SJCRH30 (cell line): ENCODE measurements at regions not wholly inside any gene's neighbourhood (a gene's known extent, or its start where the extent isn't known, plus 50 kb on each side); places are given as distances from the start of the nearest gene placed in this dataset.
"Not testable (repeated sequence)": the region's sequence is repeated elsewhere in the genome, so short reads cannot be mapped to it uniquely, and the experiment has no call there.

Experiments used
- DNase-seq, 2 experiments: peaks; one replicate each; pipeline ENCODE4 v3.0.0-alpha.2; 2015 to 2020
- H3K27ac ChIP-seq: fragments of 250-450 bp; sonication (Bioruptor Pico); 2 replicates; pipeline ENCODE4 v1.5.1; 2020; ENCODE audit warnings: mild to moderate bottlenecking, moderate library complexity
- H3K27me3 ChIP-seq: fragments of 250-450 bp; sonication (Bioruptor Pico); 2 replicates; pipeline ENCODE4 v1.5.1; 2020; ENCODE audit warnings: mild to moderate bottlenecking, moderate library complexity
- H3K36me3 ChIP-seq: fragments of 250-450 bp; sonication (Bioruptor Pico); 2 replicates; pipeline ENCODE4 v1.5.1; 2020; ENCODE audit warnings: mild to moderate bottlenecking, moderate library complexity
- H3K4me1 ChIP-seq: fragments of 250-450 bp; sonication (Bioruptor Pico); 2 replicates; pipeline ENCODE4 v1.5.1; 2020; ENCODE audit warnings: mild to moderate bottlenecking, moderate library complexity
- H3K4me3 ChIP-seq: fragments of 250-450 bp; sonication (Bioruptor Pico); 2 replicates; pipeline ENCODE4 v1.5.1; 2020; ENCODE audit warnings: mild to moderate bottlenecking, moderate library complexity
- H3K9me3 ChIP-seq: fragments of 250-450 bp; sonication (Bioruptor Pico); replicated peaks from 2 replicates; pipeline ENCODE4 v1.5.1; 2020; ENCODE audit warnings: mild to moderate bottlenecking, moderate library complexity

DNA sequence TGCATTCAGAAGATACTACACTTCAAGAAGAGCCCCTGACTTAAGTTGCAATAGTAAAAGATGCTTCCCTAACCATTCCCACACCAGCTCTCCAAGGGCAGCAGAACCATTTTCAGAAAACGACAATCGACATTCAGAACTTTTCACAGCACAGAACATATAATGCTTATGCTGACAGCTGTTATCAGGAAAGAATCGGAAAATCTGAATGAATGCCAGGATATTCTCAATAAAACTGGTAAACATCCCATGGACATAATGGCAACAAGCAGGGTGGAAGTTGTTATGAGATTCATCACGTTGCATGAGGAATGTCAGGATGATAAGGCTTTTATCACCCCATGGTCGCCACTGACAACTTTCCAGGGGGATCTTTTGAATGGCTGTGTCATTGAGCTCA is 246.6 kb upstream of the CHRM3 start:
- Histone ChIP-seq H3K4me1 (no peaks in the 10 kb centered on the region), H3K27me3 (no peaks in the 10 kb centered on the region), H3K9me3 (no peaks in the 10 kb centered on the region), H3K36me3 (no peaks in the 10 kb centered on the region), H3K4me3 (no peak overlapping the region), H3K27ac (no peak overlapping the region)
- DNase-seq: no peak

DNA sequence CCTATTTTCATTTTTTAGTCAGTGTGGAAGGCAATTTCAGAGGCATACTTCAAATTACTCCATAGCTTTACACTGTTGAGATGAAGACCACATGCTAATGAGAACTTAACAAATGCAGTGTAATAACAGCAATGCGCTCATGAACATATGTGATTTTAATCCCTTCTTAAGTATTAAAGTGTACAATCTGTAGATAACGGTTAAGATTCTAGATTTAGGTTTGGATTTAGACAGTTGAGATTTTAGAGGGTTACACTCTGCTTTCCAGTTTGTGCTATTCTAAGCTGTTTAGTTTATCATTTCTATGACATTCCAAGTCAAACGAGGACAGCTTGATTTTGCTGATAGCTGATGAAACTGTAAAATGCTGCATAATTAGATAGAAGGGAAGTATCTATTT is 257.8 kb upstream of the CHRM3 start:
- Histone ChIP-seq H3K27me3 (no peaks in the 10 kb centered on the region), H3K36me3 (no peaks in the 10 kb centered on the region), H3K4me1 (no peaks in the 10 kb centered on the region), H3K4me3 (no peak overlapping the region), H3K9me3 (no peaks in the 10 kb centered on the region), H3K27ac (no peak overlapping the region)
- no peak for DNase-seq

- no peaks in the 10 kb centered on the region for H3K4me1 ChIP-seq
- no peaks in the 10 kb centered on the region for H3K36me3 ChIP-seq
- no peaks in the 10 kb centered on the region for H3K27me3 ChIP-seq
- H3K4me3 ChIP-seq: no peak overlapping the region
- DNase-seq: peak; percentile 9 to 15
- no peak overlapping the region for H3K27ac ChIP-seq
- no peaks in the 10 kb centered on the region for H3K9me3 ChIP-seq
Observed at GRCh38 chr1:239126884-239127283, 259.5 kb upstream of the CHRM3 start.

GRCh38 chr1:239125893-239126292 is 260.5 kb upstream of the CHRM3 start:
- no peaks in the 10 kb centered on the region for H3K4me1 ChIP-seq
- no peaks in the 10 kb centered on the region for H3K27me3 ChIP-seq
- DNase-seq: no peak
- H3K4me3 ChIP-seq: no peak overlapping the region
- H3K9me3 ChIP-seq: no peaks in the 10 kb centered on the region
- H3K27ac ChIP-seq: no peak overlapping the region
- H3K36me3 ChIP-seq: no peaks in the 10 kb centered on the region

DNA sequence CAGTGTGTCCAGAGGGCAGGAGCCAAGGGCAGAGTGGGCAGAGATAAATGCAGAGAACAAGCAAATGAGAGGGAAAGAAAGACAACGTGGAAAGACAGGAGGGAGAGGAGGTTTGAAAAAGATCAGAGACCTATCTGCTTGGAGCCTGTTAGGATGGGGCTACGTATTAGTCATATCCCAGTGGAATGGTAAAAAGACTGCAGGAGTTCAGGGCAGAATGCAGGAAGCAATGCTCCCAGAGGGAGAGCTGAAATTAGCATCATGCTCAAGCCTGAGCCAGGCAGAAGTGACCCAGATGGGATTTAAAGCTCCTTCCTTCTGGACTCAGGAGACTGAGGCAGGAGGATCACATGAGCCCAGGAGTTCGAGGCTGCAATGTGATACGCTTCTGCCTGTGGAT is 261.3 kb upstream of the CHRM3 start:
- no peak for DNase-seq
- no peak overlapping the region for H3K27ac ChIP-seq

DNA sequence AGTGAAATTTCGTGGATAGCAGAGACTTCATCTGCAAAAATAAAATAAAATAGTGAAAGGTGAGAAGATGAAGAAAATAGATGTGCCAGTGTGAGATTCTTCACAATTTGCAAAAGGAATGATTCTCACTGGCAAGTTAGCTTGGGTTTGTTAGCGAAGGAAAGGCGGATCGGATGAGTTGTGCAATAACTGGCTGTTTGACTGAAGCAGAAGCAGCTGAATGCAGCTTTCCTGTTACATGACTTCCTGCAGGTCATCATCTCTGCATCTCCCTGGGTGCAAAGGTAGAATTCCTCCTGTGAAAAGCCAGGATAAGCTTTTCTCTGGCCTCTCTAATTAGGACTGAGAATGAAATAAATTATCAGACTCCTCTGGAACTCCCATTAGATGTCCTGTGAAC is 263.1 kb upstream of the CHRM3 start:
- H3K27me3 ChIP-seq: no peaks in the 10 kb centered on the region
- no peak for DNase-seq
- no peak overlapping the region for H3K27ac ChIP-seq
- H3K9me3 ChIP-seq: no peaks in the 10 kb centered on the region
- no peaks in the 10 kb centered on the region for H3K4me1 ChIP-seq
- H3K36me3 ChIP-seq: no peaks in the 10 kb centered on the region
- no peak overlapping the region for H3K4me3 ChIP-seq

More for the DNA sequence above, 261.3 kb upstream of the CHRM3 start:
- Histone ChIP-seq H3K4me1 (no peaks in the 10 kb centered on the region), H3K4me3 (no peak overlapping the region), H3K36me3 (no peaks in the 10 kb centered on the region), H3K9me3 (no peaks in the 10 kb centered on the region), H3K27me3 (no peaks in the 10 kb centered on the region)

DNA sequence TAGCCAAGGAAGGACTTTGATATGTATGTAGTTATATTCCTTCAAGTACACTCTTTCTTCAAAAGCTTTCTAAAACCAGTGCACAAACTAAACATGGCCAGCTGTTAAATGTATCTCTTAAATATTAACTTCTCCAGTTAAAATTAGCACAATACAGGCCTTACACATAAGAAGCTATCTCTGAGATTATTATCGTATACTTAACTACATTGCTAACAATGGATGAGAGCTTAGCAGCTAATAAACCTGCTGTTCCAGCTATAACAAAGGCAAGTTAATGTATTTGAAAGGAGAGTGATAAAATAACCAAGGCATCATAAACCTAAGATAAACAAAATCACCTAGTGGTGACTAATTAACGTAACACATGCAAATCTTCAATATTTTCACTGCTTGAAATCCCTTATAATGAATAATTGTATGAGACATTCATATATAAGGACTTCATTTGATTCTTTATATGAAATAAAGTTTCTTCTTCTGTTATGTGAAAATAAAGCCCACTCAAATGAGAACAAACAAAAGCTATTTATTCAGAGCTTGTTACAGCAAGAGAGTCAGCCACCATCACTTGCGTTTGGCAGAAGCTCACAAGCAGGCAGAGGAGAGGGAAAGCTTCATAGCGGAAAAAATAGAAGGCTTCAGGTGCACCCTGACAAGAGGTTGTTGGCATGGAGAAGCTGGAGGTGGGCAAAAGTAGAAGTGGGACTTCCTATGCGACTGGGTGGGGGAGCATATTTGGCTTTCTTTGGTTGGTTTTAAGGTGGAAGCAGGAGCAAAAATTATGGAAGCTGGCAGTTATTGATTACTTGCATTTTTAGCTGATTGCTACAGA is 274.1 kb upstream of the CHRM3 start:
- H3K27ac ChIP-seq: no peak overlapping the region
- no peak overlapping the region for H3K4me3 ChIP-seq
- H3K36me3 ChIP-seq: no peaks in the 10 kb centered on the region
- H3K9me3 ChIP-seq: no peaks in the 10 kb centered on the region
- no peak for DNase-seq
- no peaks in the 10 kb centered on the region for H3K4me1 ChIP-seq
- no peaks in the 10 kb centered on the region for H3K27me3 ChIP-seq

DNA sequence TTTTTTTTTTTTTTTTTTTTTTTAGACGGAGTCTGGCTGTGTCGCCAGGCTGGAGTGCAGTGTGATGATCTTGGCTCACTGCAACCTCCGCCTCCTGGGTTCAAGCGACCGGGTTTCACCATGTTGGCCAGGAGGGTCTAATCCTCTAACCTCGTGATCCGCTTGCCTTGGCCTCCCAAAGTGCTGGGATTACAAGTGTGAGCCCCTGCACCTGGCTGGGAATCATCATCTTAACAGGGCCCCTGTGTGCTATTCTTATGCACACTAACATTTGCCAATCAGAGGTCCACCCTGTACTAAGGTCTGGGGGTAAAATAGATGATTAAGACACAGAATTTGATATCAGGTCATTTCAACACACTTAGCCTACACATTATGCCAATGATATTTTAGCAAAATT is 278.7 kb upstream of the CHRM3 start:
- no peaks in the 10 kb centered on the region for H3K4me1 ChIP-seq
- H3K27ac ChIP-seq: no peak overlapping the region
- no peak for DNase-seq
- H3K36me3 ChIP-seq: no peaks in the 10 kb centered on the region
- H3K4me3 ChIP-seq: no peak overlapping the region
- H3K9me3 ChIP-seq: no peaks in the 10 kb centered on the region
- no peaks in the 10 kb centered on the region for H3K27me3 ChIP-seq

DNA sequence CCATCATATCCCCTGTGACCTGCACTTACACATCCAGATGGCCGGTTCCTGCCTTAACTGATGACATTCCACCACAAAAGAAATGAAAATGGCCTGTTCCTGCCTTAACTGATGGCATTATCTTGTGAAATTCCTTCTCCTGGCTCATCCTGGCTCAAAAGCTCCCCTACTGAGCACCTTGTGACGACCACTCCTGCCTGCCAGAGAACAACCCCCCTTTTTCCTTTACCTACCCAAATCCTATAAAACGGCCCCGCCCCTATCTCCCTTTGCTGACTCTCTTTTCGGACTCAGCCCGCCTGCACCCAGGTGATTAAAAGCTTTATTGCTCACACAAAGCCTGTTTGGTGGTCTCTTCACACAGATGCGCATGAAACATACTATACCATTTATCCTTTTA is 279.7 kb upstream of the CHRM3 start:
- H3K4me1 ChIP-seq, H3K4me3 ChIP-seq, H3K9me3 ChIP-seq, DNase-seq, H3K27ac ChIP-seq, H3K36me3 ChIP-seq, H3K27me3 ChIP-seq: not testable (repeated sequence)

- no peak for DNase-seq
- Histone ChIP-seq H3K4me3 (no peak overlapping the region), H3K4me1 (no peaks in the 10 kb centered on the region), H3K9me3 (no peaks in the 10 kb centered on the region), H3K27ac (no peak overlapping the region), H3K36me3 (no peaks in the 10 kb centered on the region), H3K27me3 (no peaks in the 10 kb centered on the region)
Observed at GRCh38 chr1:239098400-239099037, 287.8 kb upstream of the CHRM3 start.

DNA sequence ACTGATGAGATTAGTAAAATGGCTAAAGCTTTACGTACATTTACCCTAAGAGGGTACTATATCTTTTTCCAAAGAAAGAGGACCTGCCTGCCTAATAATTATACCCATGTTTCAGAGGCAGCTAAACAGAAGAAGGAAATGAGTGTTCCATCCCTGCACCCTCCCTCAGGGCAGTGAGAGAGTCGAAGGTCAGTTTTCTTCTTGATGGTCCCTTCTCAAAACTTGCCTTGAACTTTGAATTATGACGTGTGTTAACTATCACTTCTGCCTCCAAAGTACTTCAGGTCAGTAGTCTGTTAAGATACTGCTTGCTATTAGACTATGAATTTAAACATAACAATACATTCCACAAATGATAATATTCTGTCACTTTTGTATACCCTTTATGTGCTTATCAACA is 294.8 kb upstream of the CHRM3 start:
- H3K4me3 ChIP-seq: no peak overlapping the region
- H3K9me3 ChIP-seq: no peaks in the 10 kb centered on the region
- no peak for DNase-seq
- H3K27me3 ChIP-seq: no peaks in the 10 kb centered on the region
- H3K27ac ChIP-seq: no peak overlapping the region
- no peaks in the 10 kb centered on the region for H3K4me1 ChIP-seq
- no peaks in the 10 kb centered on the region for H3K36me3 ChIP-seq

DNA sequence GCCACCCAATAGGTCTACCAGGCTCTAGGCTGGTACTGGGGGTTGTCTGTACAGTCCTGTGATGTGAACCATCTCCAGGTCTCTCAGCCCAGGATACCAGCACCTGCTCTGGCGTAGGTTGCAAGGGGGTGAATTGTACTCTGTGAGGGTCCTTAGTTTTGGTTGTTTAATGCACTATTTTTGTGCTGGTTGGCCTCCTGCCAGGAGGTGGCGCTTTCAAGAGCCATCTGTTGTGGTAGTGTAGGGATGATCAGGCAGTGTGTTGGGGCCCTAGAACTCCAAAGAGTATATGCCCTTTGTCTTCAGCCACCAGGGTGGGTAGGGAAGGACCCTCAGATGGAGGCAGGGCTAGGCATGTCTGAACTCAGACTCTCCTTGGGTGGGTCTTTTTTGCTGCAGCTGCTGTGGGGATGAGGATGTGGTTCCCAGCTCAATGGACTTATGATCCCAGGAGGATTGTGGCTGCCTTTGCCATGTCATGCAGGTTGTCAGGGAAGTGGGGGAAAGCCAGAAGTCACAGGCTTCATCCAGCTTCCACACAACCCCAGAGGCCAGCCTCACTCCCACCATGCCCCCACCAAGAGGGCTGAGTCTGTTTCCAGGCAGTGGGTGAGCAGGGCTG is 301.8 kb upstream of the CHRM3 start:
- Histone ChIP-seq H3K36me3 (no peaks in the 10 kb centered on the region), H3K4me1 (no peaks in the 10 kb centered on the region), H3K27me3 (no peaks in the 10 kb centered on the region), H3K9me3 (no peaks in the 10 kb centered on the region), H3K27ac (peak overlapping the region; percentile 23; the same call in 1 of the 2 replicates), H3K4me3 (no peak overlapping the region)
- peak; percentile 61 to 68 for DNase-seq

- H3K4me3 ChIP-seq, H3K4me1 ChIP-seq, H3K27ac ChIP-seq, H3K9me3 ChIP-seq, H3K36me3 ChIP-seq, DNase-seq, H3K27me3 ChIP-seq: not testable (repeated sequence)
Observed at GRCh38 chr1:239081947-239082346, 304.4 kb upstream of the CHRM3 start.

DNA sequence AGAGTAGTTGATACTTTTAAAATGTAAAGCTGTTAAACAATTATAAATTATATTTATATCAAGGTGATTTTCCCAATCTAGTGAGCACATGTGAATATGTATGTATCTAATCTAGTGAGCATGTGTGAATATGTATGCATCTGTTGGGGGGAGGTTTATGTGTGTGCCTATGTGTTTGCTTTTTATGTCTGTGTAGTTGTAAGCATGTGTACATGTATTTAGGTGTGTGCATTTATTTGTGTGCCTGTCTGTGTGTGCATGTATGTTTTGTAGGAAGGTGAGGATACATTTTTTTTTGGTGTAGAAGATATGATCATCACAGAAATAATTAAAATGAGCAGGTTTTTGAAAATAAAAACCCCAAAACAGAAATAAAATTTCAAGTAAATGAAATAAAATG is 318.9 kb upstream of the CHRM3 start:
- Histone ChIP-seq H3K27me3 (no peaks in the 10 kb centered on the region), H3K9me3 (no peaks in the 10 kb centered on the region), H3K27ac (no peak overlapping the region), H3K4me1 (no peaks in the 10 kb centered on the region), H3K4me3 (no peak overlapping the region), H3K36me3 (no peaks in the 10 kb centered on the region)
- no peak for DNase-seq

GRCh38 chr1:239067058-239067457 is 319.3 kb upstream of the CHRM3 start:
- H3K4me1 ChIP-seq: no peaks in the 10 kb centered on the region
- H3K4me3 ChIP-seq: no peak overlapping the region
- no peaks in the 10 kb centered on the region for H3K9me3 ChIP-seq
- H3K27ac ChIP-seq: no peak overlapping the region
- H3K36me3 ChIP-seq: no peaks in the 10 kb centered on the region
- DNase-seq: no peak
- H3K27me3 ChIP-seq: no peaks in the 10 kb centered on the region
